Neural progenitor cell (in vitro differentiated cells): ENCODE measurements at regions not wholly inside any gene's neighbourhood (a gene's known extent, or its start where the extent isn't known, plus 50 kb on each side); places are given as distances from the start of the nearest gene placed in this dataset.
A peak's percentile ranks its signal among the peaks of the same experiment; 100 is the strongest.

ENCODE experiments used
- DNase-seq: peaks from one replicate; pipeline ENCODE4 v3.0.0-alpha.2; 2016; ENCODE audit warnings: low spot score
- H2AFZ ChIP-seq: fragments of 200-600 bp; sonication (generic); replicated peaks from 2 replicates; pipeline ENCODE4 v1.6.1; 2016; ENCODE audit warnings: antibody characterized with exemption
- H3F3A ChIP-seq: fragments of 200-600 bp; sonication (generic); 2 replicates; pipeline ENCODE4 v1.6.1; 2016; ENCODE audit warnings: antibody characterized with exemption, low read depth
- H3K27ac ChIP-seq: fragments of 200-600 bp; sonication (generic); 2 replicates; pipeline ENCODE4 v1.5.1; 2016; ENCODE audit warnings: mild to moderate bottlenecking
- H3K27me3 ChIP-seq: fragments of 200-600 bp; sonication (generic); 2 replicates; pipeline ENCODE4 v1.6.1; 2016; ENCODE audit warnings: mild to moderate bottlenecking, moderate library complexity
- H3K36me3 ChIP-seq: fragments of 200-600 bp; sonication (generic); 2 replicates; pipeline ENCODE4 v1.5.1; 2016
- H3K4me1 ChIP-seq: fragments of 200-600 bp; sonication (generic); 2 replicates; pipeline ENCODE4 v1.6.1; 2016; ENCODE audit warnings: mixed run types
- H3K4me2 ChIP-seq: fragments of 200-600 bp; sonication (generic); 2 replicates; pipeline ENCODE4 v1.6.1; 2016
- H3K4me3 ChIP-seq: fragments of 200-600 bp; sonication (generic); 2 replicates; pipeline ENCODE4 v1.5.1; 2016
- H3K79me2 ChIP-seq: fragments of 200-600 bp; sonication (generic); 2 replicates; pipeline ENCODE4 v1.6.1; 2016; ENCODE audit warnings: low read depth
- H3K9ac ChIP-seq: fragments of 200-600 bp; sonication (generic); 2 replicates; pipeline ENCODE4 v1.6.1; 2016
- H3K9me3 ChIP-seq: fragments of 200-600 bp; sonication (generic); 2 replicates; pipeline ENCODE4 v1.5.1; 2016; ENCODE audit warnings: low read depth
- H4K20me1 ChIP-seq: fragments of 200-600 bp; sonication (generic); 2 replicates; pipeline ENCODE4 v1.6.1; 2016; ENCODE audit warnings: low read depth
- H3K27ac Mint-ChIP-seq: 3 replicates; pipeline ENCODE4 v1.8.0; 2021; ENCODE audit warnings: mixed read lengths
- H3K27me3 Mint-ChIP-seq: 2 replicates; pipeline ENCODE4 v1.8.0; 2022; ENCODE audit warnings: low read depth, mild to moderate bottlenecking, inconsistent platforms, moderate library complexity, mixed read lengths; ENCODE audit not compliant: insufficient read depth
- H3K36me3 Mint-ChIP-seq: 3 replicates; pipeline ENCODE4 v1.8.0; 2021; ENCODE audit warnings: mixed read lengths
- H3K4me1 Mint-ChIP-seq: 3 replicates; pipeline ENCODE4 v1.8.0; 2021; ENCODE audit warnings: mixed read lengths
- H3K4me3 Mint-ChIP-seq: 3 replicates; pipeline ENCODE4 v1.8.0; 2021; ENCODE audit warnings: mild to moderate bottlenecking, moderate library complexity, mixed read lengths
- H3K9me3 Mint-ChIP-seq: 3 replicates; pipeline ENCODE4 v1.8.0; 2020; ENCODE audit warnings: mixed read lengths
- EZH2 ChIP-seq: fragments of 200-600 bp; sonication (generic); IDR thresholded peaks from 2 replicates; pipeline ENCODE4 v1.6.1; 2017; ENCODE audit warnings: antibody characterized with exemption, mild to moderate bottlenecking, moderate library complexity
- EZH2phosphoT487 ChIP-seq: fragments of 200-600 bp; sonication (generic); IDR thresholded peaks from 2 replicates; pipeline ENCODE4 v1.6.1; 2017; ENCODE audit warnings: antibody characterized with exemption
- TF ChIP-seq, protein P1 (sequence below): fragments of 200-600 bp; sonication (generic); IDR thresholded peaks from 2 replicates; pipeline ENCODE4 v1.5.1; 2017; ENCODE audit warnings: antibody characterized with exemption, mild to moderate bottlenecking

- H4K20me1 ChIP-seq, result no peaks in the 10 kb centered on the region
- no peak overlapping the region for H3K4me3 Mint-ChIP-seq
- no peak overlapping the region for H3K9ac ChIP-seq
- H3K9me3 Mint-ChIP-seq, result no peaks in the 10 kb centered on the region
- no peak for TF ChIP-seq EZH2phosphoT487
- TF ChIP-seq, protein P1, sequence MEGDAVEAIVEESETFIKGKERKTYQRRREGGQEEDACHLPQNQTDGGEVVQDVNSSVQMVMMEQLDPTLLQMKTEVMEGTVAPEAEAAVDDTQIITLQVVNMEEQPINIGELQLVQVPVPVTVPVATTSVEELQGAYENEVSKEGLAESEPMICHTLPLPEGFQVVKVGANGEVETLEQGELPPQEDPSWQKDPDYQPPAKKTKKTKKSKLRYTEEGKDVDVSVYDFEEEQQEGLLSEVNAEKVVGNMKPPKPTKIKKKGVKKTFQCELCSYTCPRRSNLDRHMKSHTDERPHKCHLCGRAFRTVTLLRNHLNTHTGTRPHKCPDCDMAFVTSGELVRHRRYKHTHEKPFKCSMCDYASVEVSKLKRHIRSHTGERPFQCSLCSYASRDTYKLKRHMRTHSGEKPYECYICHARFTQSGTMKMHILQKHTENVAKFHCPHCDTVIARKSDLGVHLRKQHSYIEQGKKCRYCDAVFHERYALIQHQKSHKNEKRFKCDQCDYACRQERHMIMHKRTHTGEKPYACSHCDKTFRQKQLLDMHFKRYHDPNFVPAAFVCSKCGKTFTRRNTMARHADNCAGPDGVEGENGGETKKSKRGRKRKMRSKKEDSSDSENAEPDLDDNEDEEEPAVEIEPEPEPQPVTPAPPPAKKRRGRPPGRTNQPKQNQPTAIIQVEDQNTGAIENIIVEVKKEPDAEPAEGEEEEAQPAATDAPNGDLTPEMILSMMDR, result no peak
- TF ChIP-seq EZH2, result no peak
- no peak overlapping the region for H2AFZ ChIP-seq
- peaks cover 17% of the 10 kb centered on the region for H3K4me1 ChIP-seq
- H3K4me2 ChIP-seq, result no peak overlapping the region
- no peak overlapping the region for H3K27ac ChIP-seq
- H3K36me3 ChIP-seq, result no peaks in the 10 kb centered on the region
- H3K79me2 ChIP-seq, result no peaks in the 10 kb centered on the region
- H3K36me3 Mint-ChIP-seq, result no peaks in the 10 kb centered on the region
- no peak overlapping the region for H3K27ac Mint-ChIP-seq
- H3F3A ChIP-seq, result peaks cover 2% of the 10 kb centered on the region
- no peaks in the 10 kb centered on the region for H3K27me3 Mint-ChIP-seq
- peaks cover 14% of the 10 kb centered on the region for H3K4me1 Mint-ChIP-seq
- H3K27me3 ChIP-seq, result no peaks in the 10 kb centered on the region
- no peak for DNase-seq
- no peak overlapping the region for H3K4me3 ChIP-seq
- H3K9me3 ChIP-seq, result no peaks in the 10 kb centered on the region
These were observed 367.5 kb upstream of the ZNF385D start for GRCh38 chr3:22118542-22118941.

- peaks cover 14% of the 10 kb centered on the region for H3K4me1 Mint-ChIP-seq
- peak; percentile 27 for DNase-seq
- H3F3A ChIP-seq, result peaks cover 2% of the 10 kb centered on the region
- no peaks in the 10 kb centered on the region for H3K9me3 Mint-ChIP-seq
- H3K27me3 ChIP-seq, result no peaks in the 10 kb centered on the region
- peak overlapping the region; percentile 76 for H3K27ac Mint-ChIP-seq
- no peaks in the 10 kb centered on the region for H3K9me3 ChIP-seq
- H3K36me3 Mint-ChIP-seq, result no peaks in the 10 kb centered on the region
- H2AFZ ChIP-seq, result peak overlapping the region; percentile 55
- H3K4me3 Mint-ChIP-seq, result no peak overlapping the region
- H3K27ac ChIP-seq, result no peak overlapping the region
- H3K9ac ChIP-seq, result no peak overlapping the region
- no peaks in the 10 kb centered on the region for H3K36me3 ChIP-seq
- peaks cover 13% of the 10 kb centered on the region for H3K4me1 ChIP-seq
- H4K20me1 ChIP-seq, result no peaks in the 10 kb centered on the region
- H3K4me2 ChIP-seq, result peak overlapping the region; percentile 20
- H3K79me2 ChIP-seq, result no peaks in the 10 kb centered on the region
- TF ChIP-seq EZH2phosphoT487 (no peak), EZH2 (no peak)
- TF ChIP-seq, protein P1, result no peak
- no peak overlapping the region for H3K4me3 ChIP-seq
- no peaks in the 10 kb centered on the region for H3K27me3 Mint-ChIP-seq
These were observed 370.2 kb upstream of the ZNF385D start for GRCh38 chr3:22121068-22121701.

GRCh38 chr3:22122567-22122966 lies 371.6 kb upstream of the ZNF385D start:
- H3F3A ChIP-seq, result no peaks in the 10 kb centered on the region
- Mint-ChIP-seq H3K9me3 (no peaks in the 10 kb centered on the region), H3K36me3 (no peaks in the 10 kb centered on the region), H3K27me3 (no peaks in the 10 kb centered on the region), H3K27ac (no peak overlapping the region), H3K4me3 (no peak overlapping the region), H3K4me1 (peaks cover 14% of the 10 kb centered on the region)
- H3K36me3 ChIP-seq, result no peaks in the 10 kb centered on the region
- H3K27me3 ChIP-seq, result no peaks in the 10 kb centered on the region
- H3K79me2 ChIP-seq, result no peaks in the 10 kb centered on the region
- no peaks in the 10 kb centered on the region for H3K9me3 ChIP-seq
- TF ChIP-seq, protein P1, result no peak
- TF ChIP-seq EZH2phosphoT487 (no peak), EZH2 (no peak)
- no peak overlapping the region for H2AFZ ChIP-seq
- no peak overlapping the region for H3K27ac ChIP-seq
- no peaks in the 10 kb centered on the region for H4K20me1 ChIP-seq
- H3K4me2 ChIP-seq, result no peak overlapping the region
- no peak for DNase-seq
- H3K4me1 ChIP-seq, result peaks cover 9% of the 10 kb centered on the region
- no peak overlapping the region for H3K4me3 ChIP-seq
- no peak overlapping the region for H3K9ac ChIP-seq
